ENCODE measurements at regions not wholly inside any gene's neighbourhood (a gene's known extent, or its start where the extent isn't known, plus 50 kb on each side); places are given as distances from the start of the nearest gene placed in this dataset.

DNA sequence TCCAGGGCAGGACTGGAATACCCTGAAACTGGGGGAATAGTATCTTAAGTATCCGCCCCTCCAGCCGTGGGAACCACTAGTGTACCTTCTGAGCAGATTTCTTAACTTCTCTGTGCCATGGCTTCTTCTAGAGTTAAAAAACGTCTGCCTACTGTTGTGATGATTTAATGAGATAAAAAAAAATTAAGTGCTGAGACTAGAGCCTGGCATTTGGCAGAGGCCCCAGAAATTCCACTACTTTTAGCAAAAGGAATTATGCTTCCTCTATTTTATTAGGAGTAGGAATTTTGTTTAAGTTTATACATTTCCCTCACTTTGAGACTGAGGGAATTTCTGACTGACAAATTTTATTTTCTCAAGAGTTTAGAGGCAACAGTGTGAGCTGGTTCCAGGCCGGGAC is 371.2 kb upstream of the B3GAT1 start:
- ChIA-PET POLR2A (no interaction called here), RAD21 (ENCODE audit: low non-redundant PET in 1 of 2, low total read pairs in 2 of 2, uncharacterized antibody in 2 of 2, unreplicated experiment in 2 of 2) (no interaction called here), CTCF (no interaction called here)
- BruUV-seq (replicated peaks) = no TSS peak
- intact Hi-C loops (cut with micrococcal nuclease) = no loop called here
- no peak overlapping the region for H3K9ac ChIP-seq (ENCODE audit: low read length)
- H3K79me2 ChIP-seq (ENCODE audit: insufficient read depth, low read length) = no peaks in the 10 kb centered on the region
- H3K4me2 ChIP-seq (ENCODE audit: low read length) = no peak overlapping the region
- H3K27ac ChIP-seq (ENCODE audit: low read depth, low read length) = no peak overlapping the region
- no peak overlapping the region for H3K4me3 ChIP-seq (replicated peaks in 1 of 2; ENCODE audit: low read depth in 1 of 2, low read length in 2 of 2)
- H2AFZ ChIP-seq (ENCODE audit: low read depth, low read length, poor library complexity, severe bottlenecking) = no peak overlapping the region
- H3K36me3 ChIP-seq (ENCODE audit: control insufficient read depth in 1 of 2, insufficient read depth in 2 of 2, low read length in 2 of 2) = no peaks in the 10 kb centered on the region
- ATAC-seq (no peak), DNase-seq (ENCODE audit: low read depth, low spot score) (no peak)
- TF ChIP-seq ZFX (IDR thresholded peaks at IDR 0.05) (no peak), CEBPB (IDR thresholded peaks at IDR 0.05; ENCODE audit: low read depth) (no peak), ZBTB33 (IDR thresholded peaks at IDR 0.05; ENCODE audit: extremely low read depth, insufficient replicate concordance, low read length) (no peak)
- H3K4me1 ChIP-seq (ENCODE audit: control insufficient read depth in 1 of 2, insufficient read depth in 2 of 2, low read length in 2 of 2) = no peaks in the 10 kb centered on the region
- H3K27me3 ChIP-seq (ENCODE audit: insufficient read depth, low read length) = peaks cover 63% of the 10 kb centered on the region
- no peaks in the 10 kb centered on the region for H3K9me2 ChIP-seq (ENCODE audit: insufficient read depth)
- no peaks in the 10 kb centered on the region for H3K9me3 ChIP-seq (ENCODE audit: control insufficient read depth in 1 of 2, insufficient read depth in 1 of 2, low read depth in 1 of 2, low read length in 2 of 2)
- no peaks in the 10 kb centered on the region for H4K20me1 ChIP-seq (ENCODE audit: insufficient read depth)

- no peaks in the 10 kb centered on the region for H3K9me3 ChIP-seq (ENCODE audit: control insufficient read depth in 1 of 2, insufficient read depth in 1 of 2, low read depth in 1 of 2, low read length in 2 of 2)
- intact Hi-C loops (cut with micrococcal nuclease) = no loop called here
- H3K36me3 ChIP-seq (ENCODE audit: control insufficient read depth in 1 of 2, insufficient read depth in 2 of 2, low read length in 2 of 2) = no peaks in the 10 kb centered on the region
- no peak overlapping the region for H3K27ac ChIP-seq (ENCODE audit: low read depth, low read length)
- ChIA-PET POLR2A (no interaction called here), CTCF (no interaction called here), RAD21 (ENCODE audit: low non-redundant PET in 1 of 2, low total read pairs in 2 of 2, uncharacterized antibody in 2 of 2, unreplicated experiment in 2 of 2) (no interaction called here)
- DNase-seq (ENCODE audit: low read depth, low spot score) (no peak), ATAC-seq (no peak)
- H3K27me3 ChIP-seq (ENCODE audit: insufficient read depth, low read length) = peaks cover 73% of the 10 kb centered on the region
- no peak overlapping the region for H3K4me3 ChIP-seq (replicated peaks in 1 of 2; ENCODE audit: low read depth in 1 of 2, low read length in 2 of 2)
- no peak overlapping the region for H3K9ac ChIP-seq (ENCODE audit: low read length)
- no peaks in the 10 kb centered on the region for H3K4me1 ChIP-seq (ENCODE audit: control insufficient read depth in 1 of 2, insufficient read depth in 2 of 2, low read length in 2 of 2)
- no peak overlapping the region for H2AFZ ChIP-seq (ENCODE audit: low read depth, low read length, poor library complexity, severe bottlenecking)
- no peak overlapping the region for H3K4me2 ChIP-seq (ENCODE audit: low read length)
- TF ChIP-seq POLR2A (IDR thresholded peaks at IDR 0.05; ENCODE audit: borderline replicate concordance, extremely low read depth, insufficient read depth, insufficient read length) (no peak), ZBTB33 (IDR thresholded peaks at IDR 0.05; ENCODE audit: extremely low read depth, insufficient replicate concordance, low read length) (no peak), YY1 (IDR thresholded peaks at IDR 0.05; ENCODE audit: extremely low read depth, insufficient replicate concordance, low read depth, low read length) (no peak), EZH2 (IDR thresholded peaks at IDR 0.05) (no peak), ZNF274 (IDR thresholded peaks at IDR 0.05; ENCODE audit: low read depth, low read length) (no peak), SP1 (IDR thresholded peaks at IDR 0.05; ENCODE audit: low read depth) (no peak), JUND (IDR thresholded peaks at IDR 0.05) (no peak), EZH2phosphoT487 (IDR thresholded peaks at IDR 0.05; ENCODE audit: borderline replicate concordance) (no peak), ELF1 (IDR thresholded peaks at IDR 0.05; ENCODE audit: borderline replicate concordance, low read depth) (no peak), MAX (IDR thresholded peaks at IDR 0.05) (no peak), EGR1 (IDR thresholded peaks at IDR 0.05; ENCODE audit: low read depth) (no peak), CEBPB (IDR thresholded peaks at IDR 0.05; ENCODE audit: low read depth) (no peak), SRF (IDR thresholded peaks at IDR 0.05; ENCODE audit: low read depth) (no peak)
- H3K9me2 ChIP-seq (ENCODE audit: insufficient read depth) = no peaks in the 10 kb centered on the region
- no TSS peak for BruUV-seq (replicated peaks)
- no peaks in the 10 kb centered on the region for H3K79me2 ChIP-seq (ENCODE audit: insufficient read depth, low read length)
- no peaks in the 10 kb centered on the region for H4K20me1 ChIP-seq (ENCODE audit: insufficient read depth)
Measured at GRCh38 chr11:134781380-134781866, 369.4 kb upstream of the B3GAT1 start.

Measured in HCT116 (cell line).